Spleen (tissue), 7 donors: ENCODE measurements at regions not wholly inside any gene's neighbourhood (a gene's known extent, or its start where the extent isn't known, plus 50 kb on each side); places are given as distances from the start of the nearest gene placed in this dataset.
"Not testable (repeated sequence)": the region's sequence is repeated elsewhere in the genome, so short reads cannot be mapped to it uniquely, and the experiment has no call there.

Experiments used
- POLR2AphosphoS5 ChIP-seq, 3 donors: sonication (generic); formaldehyde crosslinking; IDR thresholded peaks; one replicate each; pipeline ENCODE4 v1.5.1; 2017; ENCODE audit warnings: antibody characterized with exemption in 3 of 3
- TF ChIP-seq, protein P1 (sequence below), 11 experiments: fragments of 200-600 bp in 7 of 11; fragments of 450-650 bp in 4 of 11; sonication (generic) in 4 of 11; IDR thresholded peaks in 8 of 11; conservative IDR thresholded peaks in 3 of 11; 1 replicate in 7 of 11; 2 replicates in 4 of 11; pipeline versions ENCODE4 v1.4.0 to v1.8.0; 2016 to 2021; ENCODE audit warnings: antibody characterized with exemption in 11 of 11, inconsistent platforms in 4 of 11, mild to moderate bottlenecking in 1 of 11
- donor health status: DM: no; HTN: no; CAD: no; lungs with moderate emphysema.
- donor health status: DM: no; HTN: no; CAD: no.
- donor health status: DM: no; HTN: no; CAD: no.

DNA sequence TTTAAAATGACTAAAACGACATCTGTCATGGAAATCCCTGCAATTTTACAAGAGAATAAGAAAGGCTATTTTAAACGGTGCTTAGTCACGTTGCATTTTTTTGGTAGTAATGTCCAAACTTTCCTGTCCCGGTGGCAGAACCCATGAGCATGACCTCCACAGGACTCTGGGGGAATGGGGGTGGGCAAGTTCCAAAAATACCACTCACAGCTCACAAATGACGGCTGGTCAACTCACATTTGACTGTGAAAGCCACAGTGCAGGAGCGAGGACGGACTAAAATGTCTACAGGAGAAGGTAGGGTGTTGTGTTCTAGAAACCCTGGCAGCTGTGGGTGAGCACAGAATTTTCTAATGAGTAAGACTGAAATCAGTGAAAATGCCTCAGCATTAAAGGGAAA is 331.5 kb downstream of the BCL2L11 start:
- TF ChIP-seq, protein P1, sequence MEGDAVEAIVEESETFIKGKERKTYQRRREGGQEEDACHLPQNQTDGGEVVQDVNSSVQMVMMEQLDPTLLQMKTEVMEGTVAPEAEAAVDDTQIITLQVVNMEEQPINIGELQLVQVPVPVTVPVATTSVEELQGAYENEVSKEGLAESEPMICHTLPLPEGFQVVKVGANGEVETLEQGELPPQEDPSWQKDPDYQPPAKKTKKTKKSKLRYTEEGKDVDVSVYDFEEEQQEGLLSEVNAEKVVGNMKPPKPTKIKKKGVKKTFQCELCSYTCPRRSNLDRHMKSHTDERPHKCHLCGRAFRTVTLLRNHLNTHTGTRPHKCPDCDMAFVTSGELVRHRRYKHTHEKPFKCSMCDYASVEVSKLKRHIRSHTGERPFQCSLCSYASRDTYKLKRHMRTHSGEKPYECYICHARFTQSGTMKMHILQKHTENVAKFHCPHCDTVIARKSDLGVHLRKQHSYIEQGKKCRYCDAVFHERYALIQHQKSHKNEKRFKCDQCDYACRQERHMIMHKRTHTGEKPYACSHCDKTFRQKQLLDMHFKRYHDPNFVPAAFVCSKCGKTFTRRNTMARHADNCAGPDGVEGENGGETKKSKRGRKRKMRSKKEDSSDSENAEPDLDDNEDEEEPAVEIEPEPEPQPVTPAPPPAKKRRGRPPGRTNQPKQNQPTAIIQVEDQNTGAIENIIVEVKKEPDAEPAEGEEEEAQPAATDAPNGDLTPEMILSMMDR (IDR thresholded peaks at IDR 0.05 in 8 of 11, conservative IDR thresholded peaks at IDR 0.05 in 3 of 11), result not testable (repeated sequence)
- TF ChIP-seq POLR2AphosphoS5 (IDR thresholded peaks at IDR 0.05), result not testable (repeated sequence)
